ENCODE measurements at regions not wholly inside any gene's neighbourhood (a gene's known extent, or its start where the extent isn't known, plus 50 kb on each side); places are given as distances from the start of the nearest gene placed in this dataset.

GRCh38 chr5:174526177-174526576 is 198.2 kb upstream of the MSX2 start:
- Histone ChIP-seq H3K36me3 (no peaks in the 10 kb centered on the region), H3K27me3 (replicated peaks in 1 of 7) (peaks cover 0 to 32% (median 0%) of the 10 kb centered on the region in 7 donors), H3K9me3 (no peaks in the 10 kb centered on the region), H3K27ac (no peak overlapping the region), H3K4me3 (no peak overlapping the region), H3K4me1 (no peaks in the 10 kb centered on the region)
- no peak for DNase-seq
- TF ChIP-seq, protein P1, sequence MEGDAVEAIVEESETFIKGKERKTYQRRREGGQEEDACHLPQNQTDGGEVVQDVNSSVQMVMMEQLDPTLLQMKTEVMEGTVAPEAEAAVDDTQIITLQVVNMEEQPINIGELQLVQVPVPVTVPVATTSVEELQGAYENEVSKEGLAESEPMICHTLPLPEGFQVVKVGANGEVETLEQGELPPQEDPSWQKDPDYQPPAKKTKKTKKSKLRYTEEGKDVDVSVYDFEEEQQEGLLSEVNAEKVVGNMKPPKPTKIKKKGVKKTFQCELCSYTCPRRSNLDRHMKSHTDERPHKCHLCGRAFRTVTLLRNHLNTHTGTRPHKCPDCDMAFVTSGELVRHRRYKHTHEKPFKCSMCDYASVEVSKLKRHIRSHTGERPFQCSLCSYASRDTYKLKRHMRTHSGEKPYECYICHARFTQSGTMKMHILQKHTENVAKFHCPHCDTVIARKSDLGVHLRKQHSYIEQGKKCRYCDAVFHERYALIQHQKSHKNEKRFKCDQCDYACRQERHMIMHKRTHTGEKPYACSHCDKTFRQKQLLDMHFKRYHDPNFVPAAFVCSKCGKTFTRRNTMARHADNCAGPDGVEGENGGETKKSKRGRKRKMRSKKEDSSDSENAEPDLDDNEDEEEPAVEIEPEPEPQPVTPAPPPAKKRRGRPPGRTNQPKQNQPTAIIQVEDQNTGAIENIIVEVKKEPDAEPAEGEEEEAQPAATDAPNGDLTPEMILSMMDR (IDR thresholded peaks at IDR 0.05 in 8 of 11, conservative IDR thresholded peaks at IDR 0.05 in 3 of 11): no peak
- TF ChIP-seq POLR2AphosphoS5 (IDR thresholded peaks at IDR 0.05): no peak
- no peak for TF ChIP-seq POLR2A (IDR thresholded peaks at IDR 0.05)
- 51 to 92% (median 79%) methylated on average over 3 to 4 of the region's 4 CpGs for WGBS, 5 donors
- intact Hi-C loops (cut with DNase I; ENCODE audit: low total_unique reads): no loop called here

DNA sequence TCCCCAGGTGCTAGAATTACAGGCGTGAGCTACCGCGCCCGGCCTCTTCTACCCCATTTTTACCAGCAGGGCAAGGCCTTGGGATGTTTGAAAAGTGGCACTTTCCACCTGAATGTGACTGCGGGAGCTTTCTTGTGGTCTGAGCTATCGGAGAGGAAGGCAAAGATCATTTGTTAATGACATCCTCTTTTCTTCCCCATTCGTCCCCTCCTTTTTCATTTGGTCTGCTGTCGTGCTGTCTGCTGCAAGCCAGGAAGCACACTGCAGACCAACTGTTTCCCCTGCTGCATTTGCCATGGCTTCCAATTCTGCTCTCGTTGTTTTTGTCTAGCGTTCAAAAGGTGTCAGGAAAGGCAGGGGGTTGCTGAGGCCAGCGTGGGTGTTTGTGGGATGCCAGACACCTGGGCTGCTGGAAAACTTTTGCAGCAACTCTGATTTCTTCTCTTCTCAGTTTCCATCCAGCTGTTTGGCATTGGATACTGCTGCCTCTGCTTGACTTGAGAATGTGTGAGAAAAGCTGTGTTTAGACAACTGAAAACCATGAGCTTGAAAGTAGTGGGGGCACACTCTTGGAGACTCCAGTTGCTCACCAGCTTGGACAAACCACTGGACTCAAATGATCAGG is 196.4 kb upstream of the MSX2 start:
- intact Hi-C loops (cut with DNase I; ENCODE audit: low total_unique reads): no loop called here
- no peak for DNase-seq
- peaks cover 0 to 30% (median 0%) of the 10 kb centered on the region in 7 donors for H3K27me3 ChIP-seq (replicated peaks in 1 of 7)
- no peak overlapping the region for H3K4me3 ChIP-seq
- H3K27ac ChIP-seq: no peak overlapping the region
- H3K4me1 ChIP-seq: peaks cover 0 to 17% (median 6%) of the 10 kb centered on the region in 6 donors
- H3K9me3 ChIP-seq: no peaks in the 10 kb centered on the region
- 19 to 31% (median 25%) methylated on average over 11 of the region's 11 CpGs for WGBS, 5 donors
- no peaks in the 10 kb centered on the region for H3K36me3 ChIP-seq
- TF ChIP-seq, protein P1 (IDR thresholded peaks at IDR 0.05 in 8 of 11, conservative IDR thresholded peaks at IDR 0.05 in 3 of 11): no peak
- no peak for TF ChIP-seq POLR2A (IDR thresholded peaks at IDR 0.05)
- TF ChIP-seq POLR2AphosphoS5 (IDR thresholded peaks at IDR 0.05): no peak

GRCh38 chr5:174528821-174529544 is 195.4 kb upstream of the MSX2 start:
- Histone ChIP-seq H3K4me3 (no peak overlapping the region), H3K9me3 (no peaks in the 10 kb centered on the region), H3K27ac (no peak overlapping the region), H3K4me1 (peaks cover 0 to 20% (median 9%) of the 10 kb centered on the region in 6 donors), H3K27me3 (replicated peaks in 1 of 7) (peaks cover 0 to 28% (median 0%) of the 10 kb centered on the region in 7 donors), H3K36me3 (no peaks in the 10 kb centered on the region)
- 76 to 89% (median 87%) methylated on average over 6 of the region's 6 CpGs for WGBS, 5 donors
- TF ChIP-seq, protein P1 (IDR thresholded peaks at IDR 0.05 in 8 of 11, conservative IDR thresholded peaks at IDR 0.05 in 3 of 11): no peak
- TF ChIP-seq POLR2A (IDR thresholded peaks at IDR 0.05) (no peak), POLR2AphosphoS5 (IDR thresholded peaks at IDR 0.05) (no peak)
- DNase-seq: no peak
- intact Hi-C loops (cut with DNase I; ENCODE audit: low total_unique reads): no loop called here

- intact Hi-C loops (cut with DNase I; ENCODE audit: low total_unique reads): no loop called here
- Histone ChIP-seq H3K4me1 (peaks cover 0 to 20% (median 9%) of the 10 kb centered on the region in 6 donors), H3K27ac (no peak overlapping the region), H3K36me3 (no peaks in the 10 kb centered on the region), H3K9me3 (no peaks in the 10 kb centered on the region), H3K27me3 (replicated peaks in 1 of 7) (peaks cover 0 to 28% (median 0%) of the 10 kb centered on the region in 7 donors), H3K4me3 (no peak overlapping the region)
- TF ChIP-seq POLR2A (IDR thresholded peaks at IDR 0.05) (no peak), POLR2AphosphoS5 (IDR thresholded peaks at IDR 0.05) (no peak)
- TF ChIP-seq, protein P1 (IDR thresholded peaks at IDR 0.05 in 8 of 11, conservative IDR thresholded peaks at IDR 0.05 in 3 of 11): no peak
- no peak for DNase-seq
- WGBS, 5 donors: 83 to 89% (median 89%) methylated on average over 9 of the region's 9 CpGs
Observed at GRCh38 chr5:174529925-174530681, 194.3 kb upstream of the MSX2 start.
